GM06990 (cell line): ENCODE measurements at regions not wholly inside any gene's neighbourhood (a gene's known extent, or its start where the extent isn't known, plus 50 kb on each side); places are given as distances from the start of the nearest gene placed in this dataset.

ENCODE experiments used
- DNase-seq: peaks from one replicate; pipeline ENCODE4 v3.0.0-alpha.2; 2011; ENCODE audit not compliant: insufficient read length; ENCODE audit errors: extremely low read depth
- H3K27me3 ChIP-seq: replicated peaks from 2 replicates; pipeline ENCODE4 v1.6.0; 2011; ENCODE audit warnings: low read length; ENCODE audit not compliant: control insufficient read depth, insufficient read depth
- H3K36me3 ChIP-seq: 2 replicates; pipeline ENCODE4 v1.5.1; 2011; ENCODE audit warnings: low read length; ENCODE audit not compliant: control insufficient read depth, insufficient read depth
- H3K4me3 ChIP-seq: replicated peaks from 2 replicates; pipeline ENCODE4 v1.5.1; 2011; ENCODE audit warnings: low read depth, mild to moderate bottlenecking, control low read depth, low read length
- CTCF ChIP-seq: IDR thresholded peaks from 2 replicates; pipeline ENCODE4 v1.5.1; 2011; ENCODE audit warnings: low read length, control low read depth, mild to moderate bottlenecking, inconsistent platforms; ENCODE audit not compliant: insufficient read depth, poor library complexity, severe bottlenecking

GRCh38 chr2:147523415-147523814, 321.4 kb upstream of the ACVR2A start:
- Histone ChIP-seq H3K27me3 (no peaks in the 10 kb centered on the region), H3K4me3 (no peak overlapping the region), H3K36me3 (no peaks in the 10 kb centered on the region)
- DNase-seq: no peak
- no peak for TF ChIP-seq CTCF

- no peak for DNase-seq
- no peak for TF ChIP-seq CTCF
- Histone ChIP-seq H3K4me3 (no peak overlapping the region), H3K36me3 (no peaks in the 10 kb centered on the region), H3K27me3 (no peaks in the 10 kb centered on the region)
These were observed 322.9 kb upstream of the ACVR2A start for GRCh38 chr2:147521936-147522335.

- Histone ChIP-seq H3K27me3 (no peaks in the 10 kb centered on the region), H3K36me3 (no peaks in the 10 kb centered on the region), H3K4me3 (no peak overlapping the region)
- DNase-seq: no peak
- TF ChIP-seq CTCF: no peak
These were observed 324.0 kb upstream of the ACVR2A start for GRCh38 chr2:147520817-147521216.

- DNase-seq: no peak
- no peaks in the 10 kb centered on the region for H3K27me3 ChIP-seq
- H3K4me3 ChIP-seq: no peak overlapping the region
- TF ChIP-seq CTCF: no peak
- H3K36me3 ChIP-seq: no peaks in the 10 kb centered on the region
These were observed 325.7 kb upstream of the ACVR2A start for GRCh38 chr2:147519178-147519577.

GRCh38 chr2:147515213-147515612, 329.6 kb upstream of the ACVR2A start:
- TF ChIP-seq CTCF: no peak

GRCh38 chr2:147512206-147512605, 332.6 kb upstream of the ACVR2A start:
- DNase-seq: no peak
- no peak for TF ChIP-seq CTCF
- no peaks in the 10 kb centered on the region for H3K36me3 ChIP-seq
- H3K4me3 ChIP-seq: no peak overlapping the region
- H3K27me3 ChIP-seq: no peaks in the 10 kb centered on the region

More at GRCh38 chr2:147515213-147515612, 329.6 kb upstream of the ACVR2A start:
- no peak for DNase-seq
- H3K36me3 ChIP-seq: no peaks in the 10 kb centered on the region
- H3K27me3 ChIP-seq: no peaks in the 10 kb centered on the region
- no peak overlapping the region for H3K4me3 ChIP-seq
